ENCODE measurements at regions not wholly inside any gene's neighbourhood (a gene's known extent, or its start where the extent isn't known, plus 50 kb on each side); places are given as distances from the start of the nearest gene placed in this dataset.
"Not testable (repeated sequence)": the region's sequence is repeated elsewhere in the genome, so short reads cannot be mapped to it uniquely, and the experiment has no call there.

DNA sequence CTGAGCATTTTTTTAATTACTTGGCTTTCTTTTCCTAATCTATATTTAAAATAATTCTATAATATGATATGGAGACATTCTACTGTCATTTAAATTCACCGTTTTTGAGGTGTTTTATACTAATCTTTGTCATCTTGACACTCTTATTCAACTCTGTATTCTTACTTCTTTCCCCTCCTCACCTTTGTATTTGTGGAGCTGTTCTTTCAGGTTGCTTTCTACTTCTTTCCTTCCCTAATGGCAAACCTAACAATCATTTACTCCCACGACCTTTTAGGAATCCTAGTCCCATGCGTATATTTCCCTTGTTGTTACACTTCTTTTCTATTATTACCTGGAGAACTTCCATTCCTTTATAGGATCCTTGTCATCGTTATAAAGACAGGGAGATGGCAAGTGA is 271.8 kb downstream of the TP53TG3F start:
- not testable (repeated sequence) for TF ChIP-seq ATF2 (IDR thresholded peaks at IDR 0.05; ENCODE audit: low read length); RNF2 (IDR thresholded peaks at IDR 0.05; ENCODE audit: borderline replicate concordance, low read depth, low read length, missing control alignments, poor library complexity, severe bottlenecking); BCL11A (IDR thresholded peaks at IDR 0.05; ENCODE audit: low read depth in 2 of 2, low read length in 2 of 2); CTCF (IDR thresholded peaks at IDR 0.05; ENCODE audit: control extremely low read depth in 1 of 3, insufficient read depth in 1 of 3, low read depth in 1 of 3, low read length in 3 of 3); TAF1 (IDR thresholded peaks at IDR 0.05; ENCODE audit: low read depth, low read length); MAX (IDR thresholded peaks at IDR 0.05); GTF2F1 (IDR thresholded peaks at IDR 0.05; ENCODE audit: borderline replicate concordance, low read depth, low read length); POLR2AphosphoS5 (IDR thresholded peaks at IDR 0.05; ENCODE audit: low read depth, low read length); CREB1 (IDR thresholded peaks at IDR 0.05); CEBPB (IDR thresholded peaks at IDR 0.05; ENCODE audit: low read depth, low read length); POLR2A (IDR thresholded peaks at IDR 0.05; ENCODE audit: control extremely low read depth in 1 of 2, low read depth in 2 of 2, low read length in 2 of 2); SIN3A (conservative IDR thresholded peaks at IDR 0.05 in 1 of 2, IDR thresholded peaks at IDR 0.05 in 1 of 2; ENCODE audit: low read depth in 1 of 2, low read length in 2 of 2)
- TF ChIP-seq, protein P1, sequence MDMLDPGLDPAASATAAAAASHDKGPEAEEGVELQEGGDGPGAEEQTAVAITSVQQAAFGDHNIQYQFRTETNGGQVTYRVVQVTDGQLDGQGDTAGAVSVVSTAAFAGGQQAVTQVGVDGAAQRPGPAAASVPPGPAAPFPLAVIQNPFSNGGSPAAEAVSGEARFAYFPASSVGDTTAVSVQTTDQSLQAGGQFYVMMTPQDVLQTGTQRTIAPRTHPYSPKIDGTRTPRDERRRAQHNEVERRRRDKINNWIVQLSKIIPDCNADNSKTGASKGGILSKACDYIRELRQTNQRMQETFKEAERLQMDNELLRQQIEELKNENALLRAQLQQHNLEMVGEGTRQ (IDR thresholded peaks at IDR 0.05; ENCODE audit: low read length), result not testable (repeated sequence)
